Endothelial cell (in vitro differentiated cells): ENCODE measurements at regions not wholly inside any gene's neighbourhood (a gene's known extent, or its start where the extent isn't known, plus 50 kb on each side); places are given as distances from the start of the nearest gene placed in this dataset.
A peak's percentile ranks its signal among the peaks of the same experiment; 100 is the strongest.
"Not testable (repeated sequence)": the region's sequence is repeated elsewhere in the genome, so short reads cannot be mapped to it uniquely, and the experiment has no call there.

Source experiments
- DNase-seq: peaks from one replicate; pipeline ENCODE4 v3.0.0; 2021; ENCODE audit warnings: low spot score
- H3K27ac Mint-ChIP-seq: one replicate; pipeline ENCODE4 v1.8.0; 2021; ENCODE audit warnings: mixed read lengths, inconsistent platforms; ENCODE audit not compliant: unreplicated experiment
- H3K27me3 Mint-ChIP-seq: one replicate; pipeline ENCODE4 v1.8.0; 2021; ENCODE audit warnings: mild to moderate bottlenecking, moderate library complexity, mixed read lengths, inconsistent platforms; ENCODE audit not compliant: unreplicated experiment
- H3K36me3 Mint-ChIP-seq: one replicate; pipeline ENCODE4 v1.8.0; 2021; ENCODE audit warnings: mild to moderate bottlenecking, low read depth, mixed read lengths, inconsistent platforms; ENCODE audit not compliant: unreplicated experiment
- H3K4me1 Mint-ChIP-seq: one replicate; pipeline ENCODE4 v1.8.0; 2021; ENCODE audit warnings: mild to moderate bottlenecking, mixed read lengths, inconsistent platforms; ENCODE audit not compliant: unreplicated experiment
- H3K4me3 Mint-ChIP-seq: one replicate; pipeline ENCODE4 v1.8.0; 2021; ENCODE audit warnings: mild to moderate bottlenecking, mixed read lengths, inconsistent platforms; ENCODE audit not compliant: unreplicated experiment
- H3K9me3 Mint-ChIP-seq: one replicate; pipeline ENCODE4 v1.8.0; 2021; ENCODE audit warnings: mixed read lengths, inconsistent platforms; ENCODE audit not compliant: unreplicated experiment
- CTCF ChIP-seq: fragments of 200-600 bp; sonication (generic); IDR thresholded peaks from one replicate; pipeline ENCODE4 v1.5.0; 2021; ENCODE audit warnings: antibody characterized with exemption; ENCODE audit not compliant: unreplicated experiment

GRCh38 chr15:93341164-93341563 lies 252.2 kb upstream of the RGMA start:
- H3K4me3 Mint-ChIP-seq: no peak overlapping the region
- H3K9me3 Mint-ChIP-seq: no peaks in the 10 kb centered on the region
- H3K4me1 Mint-ChIP-seq: no peaks in the 10 kb centered on the region
- no peaks in the 10 kb centered on the region for H3K36me3 Mint-ChIP-seq
- peaks cover 9% of the 10 kb centered on the region for H3K27me3 Mint-ChIP-seq
- no peak for DNase-seq
- no peak overlapping the region for H3K27ac Mint-ChIP-seq
- TF ChIP-seq CTCF: no peak

DNA sequence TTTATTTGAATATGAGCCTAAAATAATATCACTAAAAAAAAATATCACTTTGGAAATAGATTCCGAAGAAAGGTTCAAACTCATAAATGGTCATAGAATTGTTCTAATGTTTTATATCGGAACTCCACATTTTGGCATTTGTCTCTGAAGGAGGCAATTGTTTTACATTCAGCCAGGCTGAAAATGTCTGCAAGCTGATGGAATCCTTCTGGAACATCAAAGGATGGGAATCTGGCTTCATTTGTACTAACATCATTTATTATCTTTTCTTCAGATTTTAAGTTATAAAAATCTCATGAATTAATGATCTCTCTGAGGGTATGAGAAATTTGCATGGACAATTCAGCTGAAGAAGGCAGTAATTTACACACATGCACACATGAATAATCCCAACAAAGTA lies 251.4 kb upstream of the RGMA start:
- no peak overlapping the region for H3K4me3 Mint-ChIP-seq
- H3K27ac Mint-ChIP-seq: no peak overlapping the region
- TF ChIP-seq CTCF: no peak
- DNase-seq: no peak
- no peaks in the 10 kb centered on the region for H3K36me3 Mint-ChIP-seq
- H3K9me3 Mint-ChIP-seq: no peaks in the 10 kb centered on the region
- peaks cover 9% of the 10 kb centered on the region for H3K27me3 Mint-ChIP-seq
- no peaks in the 10 kb centered on the region for H3K4me1 Mint-ChIP-seq

DNA sequence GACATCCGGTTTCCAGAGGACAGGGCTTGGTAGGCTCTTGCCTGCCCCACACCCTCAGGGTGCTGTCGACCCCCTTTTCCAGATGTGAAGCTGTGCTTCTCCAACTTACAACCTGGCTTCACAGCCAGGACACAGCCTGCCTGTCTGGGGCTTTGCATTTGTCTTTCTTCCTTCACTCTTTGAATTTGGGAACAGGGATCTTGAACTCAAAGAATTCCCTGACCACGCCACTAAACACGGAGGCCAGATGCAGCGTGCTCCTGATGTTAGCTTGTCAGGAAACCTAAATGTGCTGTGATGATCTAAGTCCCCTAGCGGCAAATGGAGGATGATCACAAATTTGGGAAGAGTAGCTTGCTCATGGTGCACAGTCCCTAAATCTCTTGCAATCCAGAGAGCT lies 244.8 kb upstream of the RGMA start:
- H3K27ac Mint-ChIP-seq: no peak overlapping the region
- H3K4me1 Mint-ChIP-seq: peaks cover 17% of the 10 kb centered on the region
- TF ChIP-seq CTCF: no peak
- DNase-seq: peak; percentile 5
- H3K36me3 Mint-ChIP-seq: no peaks in the 10 kb centered on the region
- H3K27me3 Mint-ChIP-seq: peaks cover 15% of the 10 kb centered on the region
- no peaks in the 10 kb centered on the region for H3K9me3 Mint-ChIP-seq
- no peak overlapping the region for H3K4me3 Mint-ChIP-seq

DNA sequence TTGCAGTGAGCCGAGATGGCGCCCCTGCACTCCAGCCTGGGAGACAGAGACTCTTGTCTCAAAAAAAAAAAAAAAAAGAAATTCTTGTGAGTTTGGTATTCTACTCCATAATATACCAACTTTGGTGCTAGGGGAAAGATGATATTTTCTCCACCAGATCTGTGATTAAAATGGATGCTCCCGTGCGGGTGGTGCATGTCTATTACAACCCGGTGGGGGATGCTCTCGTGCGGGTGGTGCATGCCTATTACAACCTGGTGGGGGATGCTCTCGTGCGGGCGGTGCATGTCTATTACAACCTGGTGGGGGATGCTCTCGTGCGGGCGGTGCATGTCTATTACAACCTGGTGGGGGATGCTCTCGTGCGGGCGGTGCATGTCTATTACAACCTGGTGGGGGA lies 244.1 kb upstream of the RGMA start:
- not testable (repeated sequence) for DNase-seq, H3K36me3 Mint-ChIP-seq, H3K9me3 Mint-ChIP-seq, H3K4me3 Mint-ChIP-seq, H3K27ac Mint-ChIP-seq
- Mint-ChIP-seq H3K27me3 (peaks cover 12% of the 10 kb centered on the region), H3K4me1 (peaks cover 17% of the 10 kb centered on the region)

- no peaks in the 10 kb centered on the region for H3K9me3 Mint-ChIP-seq
- no peak for DNase-seq
- H3K27ac Mint-ChIP-seq: no peak overlapping the region
- H3K4me1 Mint-ChIP-seq: peaks cover 17% of the 10 kb centered on the region
- TF ChIP-seq CTCF: no peak
- H3K36me3 Mint-ChIP-seq: no peaks in the 10 kb centered on the region
- no peak overlapping the region for H3K4me3 Mint-ChIP-seq
- H3K27me3 Mint-ChIP-seq: peaks cover 12% of the 10 kb centered on the region
Measured at GRCh38 chr15:93332168-93332553, 243.2 kb upstream of the RGMA start.
